ENCODE measurements at regions not wholly inside any gene's neighbourhood (a gene's known extent, or its start where the extent isn't known, plus 50 kb on each side); places are given as distances from the start of the nearest gene placed in this dataset.

GRCh38 chr5:2014058-2014610 is 131.4 kb upstream of the IRX4 start:
- no peak for TF ChIP-seq POLR2A (IDR thresholded peaks at IDR 0.05)
- no peak for TF ChIP-seq CTCF (IDR thresholded peaks at IDR 0.05 in 8 of 11, conservative IDR thresholded peaks at IDR 0.05 in 3 of 11)
- TF ChIP-seq POLR2AphosphoS5 (IDR thresholded peaks at IDR 0.05) = no peak

Measured in spleen (tissue), 7 donors.